Esophagus (tissue), 2 donors: ENCODE measurements at regions not wholly inside any gene's neighbourhood (a gene's known extent, or its start where the extent isn't known, plus 50 kb on each side); places are given as distances from the start of the nearest gene placed in this dataset.
A peak's percentile ranks its signal among the peaks of the same experiment; 100 is the strongest.

ENCODE experiments used
- H3K27ac ChIP-seq, 2 donors: one replicate each; pipeline ENCODE4 v1.5.1; 2013; ENCODE audit warnings: low read depth in 2 of 2, mild to moderate bottlenecking in 2 of 2, inconsistent platforms in 1 of 2, low read length in 1 of 2, moderate library complexity in 1 of 2
- H3K27me3 ChIP-seq, 2 donors: one replicate each; pipeline ENCODE4 v1.6.1; 2013; ENCODE audit warnings: low read length in 2 of 2, control low read depth in 1 of 2, mild to moderate bottlenecking in 1 of 2; ENCODE audit not compliant: insufficient read depth in 2 of 2, control insufficient read depth in 1 of 2
- H3K36me3 ChIP-seq, 2 donors: one replicate each; pipeline ENCODE4 v1.6.1; 2013; ENCODE audit warnings: low read length in 1 of 2; ENCODE audit not compliant: control insufficient read depth in 2 of 2, insufficient read depth in 2 of 2
- H3K4me1 ChIP-seq, 2 donors: one replicate each; pipeline ENCODE4 v1.6.1; 2013; ENCODE audit warnings: low read length in 1 of 2; ENCODE audit not compliant: control insufficient read depth in 2 of 2, insufficient read depth in 2 of 2
- H3K4me3 ChIP-seq, 2 donors: one replicate each; pipeline ENCODE4 v1.5.1; 2013; ENCODE audit warnings: low read length in 2 of 2, mild to moderate bottlenecking in 2 of 2, low read depth in 1 of 2, moderate library complexity in 1 of 2
- H3K9me3 ChIP-seq, 2 donors: one replicate each; pipeline ENCODE4 v1.6.1; 2013; ENCODE audit warnings: mild to moderate bottlenecking in 2 of 2, low read depth in 1 of 2, low read length in 1 of 2, moderate library complexity in 1 of 2; ENCODE audit not compliant: control insufficient read depth in 2 of 2, insufficient read depth in 1 of 2
- WGBS, 2 donors: extraction: QIAGEN DNeasy Blood & Tissue Kit; methylation state at CpG; one replicate each; pipeline ENCODE4 v1.1.7; 2013; 5-methylcytosine and 5-hydroxymethylcytosine counted together
- donor health status: healthy with polysubstance abuse.
- donor health status: Bipolar disorder and iron deficiency.

GRCh38 chr6:41427642-41428335 lies 92.4 kb downstream of the NCR2 start:
- peak overlapping the region; percentile 41 to 43 for H3K4me3 ChIP-seq
- WGBS, 2 donors: 1% methylated on average over 48 to 71 of the region's 71 CpGs
- H3K9me3 ChIP-seq: no peaks in the 10 kb centered on the region
- H3K27me3 ChIP-seq: no peaks in the 10 kb centered on the region
- H3K4me1 ChIP-seq: peaks cover 0 to 8% of the 10 kb centered on the region in 2 donors
- H3K27ac ChIP-seq: peak overlapping the region in 1 of 2 donors; percentile 25
- H3K36me3 ChIP-seq: no peaks in the 10 kb centered on the region

- peaks cover 0 to 8% of the 10 kb centered on the region in 2 donors for H3K4me1 ChIP-seq
- WGBS, 2 donors: 4 to 6% methylated on average over 26 to 35 of the region's 35 CpGs
- H3K27ac ChIP-seq: no peak overlapping the region
- no peaks in the 10 kb centered on the region for H3K27me3 ChIP-seq
- no peaks in the 10 kb centered on the region for H3K36me3 ChIP-seq
- H3K9me3 ChIP-seq: no peaks in the 10 kb centered on the region
- H3K4me3 ChIP-seq: peak overlapping the region; percentile 41 to 43
Measured at GRCh38 chr6:41428336-41428995, 93.1 kb downstream of the NCR2 start.

GRCh38 chr6:41428996-41429421 lies 93.6 kb downstream of the NCR2 start:
- 21 to 24% methylated on average over 5 of the region's 5 CpGs for WGBS, 2 donors
- Histone ChIP-seq H3K36me3 (no peaks in the 10 kb centered on the region), H3K9me3 (no peaks in the 10 kb centered on the region), H3K27me3 (no peaks in the 10 kb centered on the region), H3K27ac (no peak overlapping the region), H3K4me1 (peaks cover 0 to 8% of the 10 kb centered on the region in 2 donors), H3K4me3 (no peak overlapping the region)

- Histone ChIP-seq H3K27me3 (no peaks in the 10 kb centered on the region), H3K9me3 (no peaks in the 10 kb centered on the region), H3K36me3 (no peaks in the 10 kb centered on the region), H3K27ac (no peak overlapping the region), H3K4me3 (no peak overlapping the region), H3K4me1 (peaks cover 0 to 8% of the 10 kb centered on the region in 2 donors)
- 82% methylated on average over 14 of the region's 14 CpGs for WGBS, 2 donors
Measured at GRCh38 chr6:41429506-41430504, 94.4 kb downstream of the NCR2 start.

- no peak overlapping the region for H3K4me3 ChIP-seq
- no peaks in the 10 kb centered on the region for H3K9me3 ChIP-seq
- no peak overlapping the region for H3K27ac ChIP-seq
- no peaks in the 10 kb centered on the region for H3K27me3 ChIP-seq
- peaks cover 0 to 8% of the 10 kb centered on the region in 2 donors for H3K4me1 ChIP-seq
- 74 to 79% methylated on average over 4 of the region's 4 CpGs for WGBS, 2 donors
- no peaks in the 10 kb centered on the region for H3K36me3 ChIP-seq
Measured at GRCh38 chr6:41430875-41431274, 95.5 kb downstream of the NCR2 start.

GRCh38 chr6:41432280-41432679 lies 96.9 kb downstream of the NCR2 start:
- Histone ChIP-seq H3K9me3 (no peaks in the 10 kb centered on the region), H3K36me3 (no peaks in the 10 kb centered on the region), H3K4me1 (peaks cover 0 to 6% of the 10 kb centered on the region in 2 donors), H3K27ac (no peak overlapping the region), H3K27me3 (no peaks in the 10 kb centered on the region), H3K4me3 (no peak overlapping the region)
- 60 to 67% methylated on average over 3 of the region's 3 CpGs for WGBS, 2 donors

GRCh38 chr6:41434803-41435481 lies 99.5 kb downstream of the NCR2 start:
- Histone ChIP-seq H3K36me3 (no peaks in the 10 kb centered on the region), H3K4me1 (no peaks in the 10 kb centered on the region), H3K4me3 (no peak overlapping the region), H3K27me3 (no peaks in the 10 kb centered on the region), H3K27ac (no peak overlapping the region), H3K9me3 (no peaks in the 10 kb centered on the region)
- WGBS, 2 donors: 72 to 73% methylated on average over 9 of the region's 9 CpGs

GRCh38 chr6:41437604-41438003 lies 102.2 kb downstream of the NCR2 start:
- Histone ChIP-seq H3K4me3 (no peak overlapping the region), H3K9me3 (no peaks in the 10 kb centered on the region), H3K4me1 (no peaks in the 10 kb centered on the region), H3K27ac (no peak overlapping the region), H3K27me3 (no peaks in the 10 kb centered on the region), H3K36me3 (no peaks in the 10 kb centered on the region)
- WGBS, 2 donors: 92 to 94% methylated on average over 4 of the region's 4 CpGs

- 86 to 96% methylated on average over 1 of the region's 1 CpG for WGBS, 2 donors
- no peak overlapping the region for H3K27ac ChIP-seq
- no peak overlapping the region for H3K4me3 ChIP-seq
- H3K27me3 ChIP-seq: no peaks in the 10 kb centered on the region
- H3K36me3 ChIP-seq: no peaks in the 10 kb centered on the region
- H3K9me3 ChIP-seq: no peaks in the 10 kb centered on the region
- H3K4me1 ChIP-seq: peaks cover 0 to 2% of the 10 kb centered on the region in 2 donors
Measured at GRCh38 chr6:41438746-41439145, 103.3 kb downstream of the NCR2 start.
